ENCODE measurements at regions not wholly inside any gene's neighbourhood (a gene's known extent, or its start where the extent isn't known, plus 50 kb on each side); places are given as distances from the start of the nearest gene placed in this dataset.

DNA sequence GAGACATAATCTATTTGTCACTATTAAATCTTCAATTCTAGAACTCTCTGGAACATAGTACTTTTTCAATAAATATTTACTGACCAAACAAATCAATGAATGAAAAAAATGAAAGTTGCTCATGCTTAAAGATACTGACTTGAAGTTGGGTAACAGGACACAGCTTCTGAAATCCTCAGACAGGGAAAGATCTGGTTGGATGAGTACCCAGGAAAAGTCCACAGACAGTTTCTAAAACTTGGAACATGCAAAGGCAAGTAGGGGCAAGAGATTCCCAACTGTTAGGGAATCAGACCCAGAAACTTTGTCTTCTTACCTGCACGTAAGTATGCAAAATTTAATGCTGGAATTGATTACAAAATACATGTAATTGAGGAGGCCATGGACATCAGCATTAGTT is 366.2 kb downstream of the ACTL7B start:
- intact Hi-C loops (cut with DNase I; ENCODE audit: low total_unique reads) (no loop called here), in situ Hi-C loops (cut with MboI; ENCODE audit: low pct_ligation_motif_present in 1 of 4, low pct_unique_long_range_greater_than_20kb in 1 of 4, low sequenced_read_pairs in 3 of 4) (no loop called here)
- no peak for DNase-seq
- Histone ChIP-seq H3K4me1 (no peaks in the 10 kb centered on the region), H3K4me3 (no peak overlapping the region), H3K27ac (no peak overlapping the region), H3K36me3 (no peaks in the 10 kb centered on the region), H3K27me3 (no peaks in the 10 kb centered on the region), H3K9me3 (no peaks in the 10 kb centered on the region)
- no peak for TF ChIP-seq POLR2AphosphoS5 (IDR thresholded peaks at IDR 0.05)
- no peak for TF ChIP-seq CTCF (IDR thresholded peaks at IDR 0.05)
- no peak for TF ChIP-seq EP300 (IDR thresholded peaks at IDR 0.05; ENCODE audit: low read depth)
- TF ChIP-seq POLR2A (IDR thresholded peaks at IDR 0.05) = no peak
- 94 to 100% methylated on average over 1 of the region's 1 CpG for WGBS, 2 donors (ENCODE audit: low coverage in 1 of 2)

DNA sequence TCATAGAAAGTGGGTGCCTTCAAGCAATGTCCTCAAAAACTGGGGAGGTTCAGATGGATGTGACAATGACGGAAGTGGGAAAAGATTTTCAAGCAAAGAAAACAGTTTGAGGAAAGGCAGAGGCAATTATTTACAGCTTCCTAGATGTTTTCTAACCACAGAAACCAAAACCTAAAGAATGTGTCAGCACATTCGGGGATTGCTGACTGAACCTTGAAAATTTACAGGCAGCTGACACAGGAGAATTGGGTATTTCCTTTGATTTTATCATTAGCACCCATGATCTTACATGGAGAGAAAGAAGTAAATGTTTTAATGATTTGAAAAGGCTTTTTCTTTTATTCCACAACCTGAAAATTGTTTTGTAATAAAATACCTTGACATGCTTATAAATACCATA is 369.0 kb downstream of the ACTL7B start:
- H3K4me3 ChIP-seq = no peak overlapping the region
- DNase-seq = no peak
- in situ Hi-C loops (cut with MboI; ENCODE audit: low pct_ligation_motif_present in 1 of 4, low pct_unique_long_range_greater_than_20kb in 1 of 4, low sequenced_read_pairs in 3 of 4) (no loop called here), intact Hi-C loops (cut with DNase I; ENCODE audit: low total_unique reads) (no loop called here)
- WGBS, 2 donors (ENCODE audit: low coverage in 1 of 2) = 51 to 57% methylated on average over 1 to 2 of the region's 2 CpGs
- TF ChIP-seq POLR2AphosphoS5 (IDR thresholded peaks at IDR 0.05) (no peak), EP300 (IDR thresholded peaks at IDR 0.05; ENCODE audit: low read depth) (no peak), CTCF (IDR thresholded peaks at IDR 0.05) (no peak), POLR2A (IDR thresholded peaks at IDR 0.05) (no peak)
- no peaks in the 10 kb centered on the region for H3K27me3 ChIP-seq
- no peaks in the 10 kb centered on the region for H3K36me3 ChIP-seq
- no peak overlapping the region for H3K27ac ChIP-seq
- no peaks in the 10 kb centered on the region for H3K9me3 ChIP-seq
- H3K4me1 ChIP-seq = no peaks in the 10 kb centered on the region

DNA sequence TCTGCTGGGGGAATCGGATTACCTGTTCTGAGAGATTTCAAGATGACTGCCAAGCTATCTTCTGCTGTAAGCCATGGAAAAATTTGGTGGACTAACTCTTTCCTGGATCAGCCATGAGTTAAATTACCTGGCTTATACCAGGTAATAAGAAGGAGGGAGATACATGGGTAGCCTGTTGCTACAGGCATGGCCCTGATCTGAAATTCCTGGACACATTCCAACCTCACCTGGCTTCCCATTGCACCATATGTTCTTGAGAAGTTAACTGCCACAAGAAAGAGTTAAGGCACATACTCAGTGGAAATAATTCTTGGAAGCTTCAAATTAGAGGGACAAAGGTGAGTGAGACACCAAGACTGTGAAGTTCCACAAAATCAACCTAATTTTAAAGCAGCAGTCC is 371.3 kb downstream of the ACTL7B start:
- Histone ChIP-seq H3K4me3 (no peak overlapping the region), H3K9me3 (no peaks in the 10 kb centered on the region), H3K36me3 (no peaks in the 10 kb centered on the region), H3K4me1 (no peaks in the 10 kb centered on the region), H3K27me3 (no peaks in the 10 kb centered on the region), H3K27ac (no peak overlapping the region)
- WGBS, 2 donors (ENCODE audit: low coverage in 1 of 2) = 89 to 100% methylated on average over 1 of the region's 1 CpG
- DNase-seq = no peak
- no peak for TF ChIP-seq CTCF (IDR thresholded peaks at IDR 0.05)
- intact Hi-C loops (cut with DNase I; ENCODE audit: low total_unique reads) = no loop called here
- in situ Hi-C loops (cut with MboI; ENCODE audit: low pct_ligation_motif_present in 1 of 4, low pct_unique_long_range_greater_than_20kb in 1 of 4, low sequenced_read_pairs in 3 of 4) = no loop called here

DNA sequence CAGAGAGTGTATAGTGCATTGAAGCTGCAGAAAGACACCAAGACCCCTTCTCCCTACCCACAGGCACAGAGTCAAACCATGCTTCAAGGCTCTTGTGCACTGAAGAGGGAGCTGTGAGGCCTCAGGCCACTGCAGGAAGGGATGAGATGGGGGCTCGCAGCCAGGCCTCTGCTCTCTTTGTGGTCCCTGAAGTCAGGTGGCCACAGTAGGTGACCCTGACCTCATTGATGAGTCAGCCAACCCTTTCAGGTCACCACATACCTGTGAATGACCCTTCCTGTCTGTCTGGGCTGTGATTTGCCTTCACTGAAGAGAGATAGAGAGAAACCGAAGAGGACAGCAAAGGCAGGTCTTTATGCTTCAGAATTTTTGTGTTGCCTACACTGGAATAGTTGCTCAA is 372.1 kb downstream of the ACTL7B start:
- H3K4me3 ChIP-seq = no peak overlapping the region
- H3K27ac ChIP-seq = no peak overlapping the region
- no peaks in the 10 kb centered on the region for H3K9me3 ChIP-seq
- peaks cover 0 to 8% (median 1%) of the 10 kb centered on the region in 4 donors for H3K4me1 ChIP-seq
- no peaks in the 10 kb centered on the region for H3K27me3 ChIP-seq
- DNase-seq = no peak
- intact Hi-C loops (cut with DNase I; ENCODE audit: low total_unique reads) (no loop called here), in situ Hi-C loops (cut with MboI; ENCODE audit: low pct_ligation_motif_present in 1 of 4, low pct_unique_long_range_greater_than_20kb in 1 of 4, low sequenced_read_pairs in 3 of 4) (no loop called here)
- 94% methylated on average over 2 of the region's 2 CpGs; no CpG with 5 or more reads in 1 of the 2 donors for WGBS, 2 donors (ENCODE audit: low coverage in 1 of 2)
- no peaks in the 10 kb centered on the region for H3K36me3 ChIP-seq
- no peak for TF ChIP-seq EP300 (IDR thresholded peaks at IDR 0.05; ENCODE audit: low read depth)
- no peak for TF ChIP-seq CTCF (IDR thresholded peaks at IDR 0.05)
- no peak for TF ChIP-seq POLR2A (IDR thresholded peaks at IDR 0.05)
- no peak for TF ChIP-seq POLR2AphosphoS5 (IDR thresholded peaks at IDR 0.05)

Measured in transverse colon (tissue), 4 donors.